Astrocyte (in vitro differentiated cells and primary cell): ENCODE measurements at regions not wholly inside any gene's neighbourhood (a gene's known extent, or its start where the extent isn't known, plus 50 kb on each side); places are given as distances from the start of the nearest gene placed in this dataset.
"Not testable (repeated sequence)": the region's sequence is repeated elsewhere in the genome, so short reads cannot be mapped to it uniquely, and the experiment has no call there.

Experiments
- DNase-seq: peaks from one replicate; pipeline ENCODE4 v3.0.0-alpha.2; 2010; ENCODE audit warnings: low read depth
- FAIRE-seq: peaks from 2 replicates; lab custom pipeline; 2011; peaks lifted over from hg19 to GRCh38; lab: Jason Lieb, UNC
- H2AFZ ChIP-seq: 2 replicates; pipeline ENCODE4 v1.6.0; 2012; ENCODE audit warnings: low read depth, low read length, inconsistent platforms
- H3K27ac ChIP-seq: 2 replicates; pipeline ENCODE4 v1.5.1; 2011; ENCODE audit warnings: low read depth, low read length, inconsistent platforms
- H3K27me3 ChIP-seq: 2 replicates; pipeline ENCODE4 v1.6.0; 2011; ENCODE audit warnings: low read length, inconsistent platforms; ENCODE audit not compliant: insufficient read depth
- H3K36me3 ChIP-seq: 2 replicates; pipeline ENCODE4 v1.5.1; 2011; ENCODE audit warnings: low read length, inconsistent platforms; ENCODE audit not compliant: insufficient read depth
- H3K4me1 ChIP-seq: 2 replicates; pipeline ENCODE4 v1.5.1; 2011; ENCODE audit warnings: low read length, inconsistent platforms; ENCODE audit not compliant: insufficient read depth
- H3K4me2 ChIP-seq: 2 replicates; pipeline ENCODE4 v1.6.0; 2012; ENCODE audit warnings: low read length, inconsistent platforms
- H3K4me3 ChIP-seq: 2 replicates; pipeline ENCODE4 v1.5.1; 2011; ENCODE audit warnings: low read depth, mild to moderate bottlenecking, low read length, inconsistent platforms; ENCODE audit not compliant: insufficient read depth
- H3K79me2 ChIP-seq: 2 replicates; pipeline ENCODE4 v1.6.0; 2012; ENCODE audit warnings: mild to moderate bottlenecking, low read length, inconsistent platforms; ENCODE audit not compliant: insufficient read depth
- H3K9ac ChIP-seq: 2 replicates; pipeline ENCODE4 v1.6.0; 2012; ENCODE audit warnings: mild to moderate bottlenecking, low read length, inconsistent platforms
- H3K9me3 ChIP-seq: 2 replicates; pipeline ENCODE4 v1.5.1; 2012; ENCODE audit warnings: low read depth, mild to moderate bottlenecking, low read length, inconsistent platforms; ENCODE audit not compliant: insufficient read depth
- H4K20me1 ChIP-seq: 2 replicates; pipeline ENCODE4 v1.6.0; 2012; ENCODE audit warnings: low read length, inconsistent platforms; ENCODE audit not compliant: insufficient read depth
- H3K27ac Mint-ChIP-seq: one replicate; pipeline ENCODE4 v1.8.0; 2021; ENCODE audit warnings: mild to moderate bottlenecking, mixed read lengths; ENCODE audit not compliant: unreplicated experiment
- H3K27me3 Mint-ChIP-seq: one replicate; pipeline ENCODE4 v1.8.0; 2021; ENCODE audit warnings: low read depth, mixed read lengths; ENCODE audit not compliant: unreplicated experiment
- H3K36me3 Mint-ChIP-seq: one replicate; pipeline ENCODE4 v1.8.0; 2021; ENCODE audit warnings: low read depth, mixed read lengths; ENCODE audit not compliant: unreplicated experiment
- H3K4me1 Mint-ChIP-seq: one replicate; pipeline ENCODE4 v1.8.0; 2021; ENCODE audit warnings: low read depth, mixed read lengths; ENCODE audit not compliant: unreplicated experiment
- H3K4me3 Mint-ChIP-seq: one replicate; pipeline ENCODE4 v1.8.0; 2021; ENCODE audit warnings: mild to moderate bottlenecking, moderate library complexity, mixed read lengths; ENCODE audit not compliant: unreplicated experiment
- H3K9me3 Mint-ChIP-seq: one replicate; pipeline ENCODE4 v1.8.0; 2021; ENCODE audit warnings: mild to moderate bottlenecking, mixed read lengths; ENCODE audit not compliant: unreplicated experiment
- CTCF ChIP-seq: IDR thresholded peaks from 2 replicates; pipeline ENCODE4 v1.5.1; 2011; ENCODE audit warnings: low read depth, mild to moderate bottlenecking, inconsistent platforms, low read length, moderate library complexity; ENCODE audit not compliant: insufficient read depth
- EZH2 ChIP-seq: IDR thresholded peaks from 2 replicates; pipeline ENCODE4 v1.6.1; 2012; ENCODE audit warnings: mild to moderate bottlenecking, low read length, inconsistent platforms; ENCODE audit not compliant: insufficient read depth

- Histone ChIP-seq H3K27me3 (no peaks in the 10 kb centered on the region), H4K20me1 (no peaks in the 10 kb centered on the region), H3K4me1 (no peaks in the 10 kb centered on the region), H3K4me2 (no peak overlapping the region), H2AFZ (no peak overlapping the region), H3K9me3 (no peaks in the 10 kb centered on the region), H3K9ac (no peak overlapping the region), H3K27ac (no peak overlapping the region), H3K4me3 (no peak overlapping the region), H3K79me2 (no peaks in the 10 kb centered on the region), H3K36me3 (no peaks in the 10 kb centered on the region)
- H3K27ac Mint-ChIP-seq, result no peak overlapping the region
- no peak for DNase-seq
- TF ChIP-seq EZH2, result no peak
- TF ChIP-seq CTCF, result no peak
- FAIRE-seq, result no peak
- H3K9me3 Mint-ChIP-seq, result no peaks in the 10 kb centered on the region
- no peaks in the 10 kb centered on the region for H3K27me3 Mint-ChIP-seq
- no peaks in the 10 kb centered on the region for H3K4me1 Mint-ChIP-seq
- no peaks in the 10 kb centered on the region for H3K36me3 Mint-ChIP-seq
- no peak overlapping the region for H3K4me3 Mint-ChIP-seq
Measured at GRCh38 chr7:53358269-53358668, 322.8 kb downstream of the POM121L12 start.

DNA sequence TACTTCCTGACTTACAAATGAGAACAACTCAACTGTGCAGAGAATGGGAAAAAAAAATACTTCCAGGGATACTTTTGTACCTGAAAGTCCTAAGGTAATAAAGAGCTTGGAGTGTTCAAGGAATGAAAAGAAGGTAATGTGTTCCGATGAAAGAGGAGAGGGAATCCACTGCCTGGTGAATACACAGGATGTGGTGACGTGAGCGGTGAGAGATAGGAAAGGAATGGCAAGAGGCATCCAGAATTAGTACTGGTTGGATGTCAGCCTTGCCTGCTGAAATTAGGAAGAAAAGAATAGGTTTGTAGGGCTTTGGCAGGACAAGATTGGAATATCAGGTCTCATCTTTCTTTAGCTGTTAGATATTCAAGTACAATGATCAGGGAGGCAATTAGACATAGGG is 347.7 kb downstream of the POM121L12 start:
- H3K79me2 ChIP-seq, result no peaks in the 10 kb centered on the region
- H3K27ac Mint-ChIP-seq, result peak overlapping the region; percentile 37

DNA sequence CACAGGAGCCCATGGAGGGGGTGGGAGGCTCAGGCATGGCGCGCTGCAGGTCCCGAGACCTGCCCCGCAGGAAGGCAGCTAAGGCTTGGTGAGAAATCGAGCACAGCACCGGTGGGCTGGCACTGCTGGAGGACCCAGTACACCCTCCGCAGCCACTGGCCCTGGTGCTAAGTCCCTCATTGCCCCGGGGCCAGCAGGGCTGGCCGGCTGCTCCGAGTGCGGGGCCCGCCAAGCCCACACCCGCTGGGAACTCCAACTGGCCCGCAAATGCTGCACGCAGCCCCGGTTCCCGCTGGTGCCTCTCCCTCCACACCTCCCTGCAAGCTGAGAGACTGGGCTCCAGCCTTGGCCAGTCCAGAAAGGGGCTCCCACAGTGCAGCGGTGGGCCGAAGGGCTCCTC is 349.8 kb downstream of the POM121L12 start:
- not testable (repeated sequence) for H3K9me3 Mint-ChIP-seq, H3K9ac ChIP-seq, H3K4me3 Mint-ChIP-seq, FAIRE-seq, H3K4me1 ChIP-seq, H3K27ac ChIP-seq, H3K27ac Mint-ChIP-seq, H3K79me2 ChIP-seq, H3K27me3 Mint-ChIP-seq, H3K27me3 ChIP-seq, DNase-seq, H2AFZ ChIP-seq, H3K36me3 Mint-ChIP-seq, H4K20me1 ChIP-seq, H3K4me3 ChIP-seq, H3K4me2 ChIP-seq, H3K9me3 ChIP-seq, H3K4me1 Mint-ChIP-seq, H3K36me3 ChIP-seq

More for the DNA sequence above, 347.7 kb downstream of the POM121L12 start:
- H3K36me3 ChIP-seq, result no peaks in the 10 kb centered on the region
- H4K20me1 ChIP-seq, result no peaks in the 10 kb centered on the region
- TF ChIP-seq EZH2 (no peak), CTCF (no peak)
- H3K27ac ChIP-seq, result no peak overlapping the region
- no peak overlapping the region for H3K4me3 ChIP-seq
- Mint-ChIP-seq H3K27me3 (no peaks in the 10 kb centered on the region), H3K4me3 (no peak overlapping the region), H3K9me3 (peaks cover 5% of the 10 kb centered on the region), H3K36me3 (no peaks in the 10 kb centered on the region), H3K4me1 (peaks cover 8% of the 10 kb centered on the region)
- peak overlapping the region; percentile 61 for H3K4me2 ChIP-seq
- peak overlapping the region; percentile 23 for H2AFZ ChIP-seq
- no peaks in the 10 kb centered on the region for H3K9me3 ChIP-seq
- no peaks in the 10 kb centered on the region for H3K27me3 ChIP-seq
- DNase-seq, result peak; percentile 57
- no peak for FAIRE-seq
- H3K4me1 ChIP-seq, result no peaks in the 10 kb centered on the region
- H3K9ac ChIP-seq, result no peak overlapping the region
